NCI-H345 (cell line): ENCODE measurements at regions not wholly inside any gene's neighbourhood (a gene's known extent, or its start where the extent isn't known, plus 50 kb on each side); places are given as distances from the start of the nearest gene placed in this dataset.
"Not testable (repeated sequence)": the region's sequence is repeated elsewhere in the genome, so short reads cannot be mapped to it uniquely, and the experiment has no call there.

ENCODE experiments used
- DNase-seq: peaks from one replicate; lab custom pipeline; 2025; lab: John Stamatoyannopoulos, UW

GRCh38 chrX:34270434-34270833 is 138.3 kb upstream of the FAM47A start:
- DNase-seq = no peak

GRCh38 chrX:34238896-34239295 is 106.8 kb upstream of the FAM47A start:
- DNase-seq = no peak

- not testable (repeated sequence) for DNase-seq
These were observed 98.0 kb upstream of the FAM47A start for GRCh38 chrX:34230156-34230555.

DNA sequence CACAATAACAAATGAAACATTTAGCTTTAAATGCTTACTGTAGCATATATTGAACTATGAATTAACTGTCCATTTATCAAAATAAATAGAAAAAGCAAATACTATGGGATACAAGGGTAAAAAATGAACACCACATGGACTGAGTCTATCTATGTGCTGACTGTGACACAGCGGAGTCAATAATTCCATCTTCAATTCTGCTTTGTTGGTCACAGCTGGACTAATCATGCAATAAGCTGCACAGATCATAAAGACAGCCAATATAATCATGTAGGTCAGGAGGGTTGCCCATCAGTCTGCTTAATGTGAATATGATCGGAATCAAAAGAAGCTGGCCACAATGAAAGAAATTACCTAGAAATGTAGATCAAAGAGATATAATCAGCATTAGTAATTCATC is 95.7 kb upstream of the FAM47A start:
- no peak for DNase-seq

GRCh38 chrX:34223574-34223973 is 91.5 kb upstream of the FAM47A start:
- no peak for DNase-seq

DNA sequence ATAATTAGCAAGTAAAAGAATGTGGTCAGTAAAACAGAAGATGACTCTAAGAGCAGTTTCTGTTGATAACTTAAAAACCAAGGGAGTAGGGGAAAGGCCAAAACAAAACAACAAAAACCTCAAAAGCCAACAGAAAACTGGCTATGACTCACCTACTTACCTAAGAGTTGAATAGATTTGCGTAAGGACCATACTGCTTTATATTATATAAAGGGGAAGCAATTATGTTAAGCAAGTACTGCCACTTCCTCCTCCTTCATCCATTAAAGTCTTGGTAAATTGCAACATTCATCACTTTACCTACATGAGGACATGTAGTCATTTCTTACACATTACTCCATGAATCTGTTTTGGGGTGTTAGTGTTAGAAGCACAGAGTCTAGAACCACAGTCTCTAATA is 85.9 kb upstream of the FAM47A start:
- DNase-seq = no peak

DNA sequence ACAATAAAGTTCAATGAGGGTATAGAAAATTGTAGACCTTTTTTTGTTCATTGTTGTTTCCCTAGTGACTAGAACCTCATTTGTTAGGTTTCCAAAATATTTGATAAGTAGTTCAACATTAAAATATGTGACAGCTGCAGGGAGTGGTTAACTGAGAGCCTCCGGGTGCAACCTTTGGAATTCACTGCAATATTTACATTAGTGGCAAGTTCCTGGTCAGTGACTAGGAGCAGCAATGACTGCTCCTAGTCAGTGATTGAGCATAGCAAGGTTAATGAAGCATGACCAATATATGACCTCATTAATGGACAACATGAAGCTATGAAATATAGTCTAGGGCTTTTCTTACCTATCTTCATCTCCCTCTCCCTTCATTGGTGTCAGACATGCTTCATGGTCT is 65.8 kb upstream of the FAM47A start:
- no peak for DNase-seq
